GM21717 (cell line): ENCODE measurements at regions not wholly inside any gene's neighbourhood (a gene's known extent, or its start where the extent isn't known, plus 50 kb on each side); places are given as distances from the start of the nearest gene placed in this dataset.

ENCODE experiments used
- ATAC-seq: cut with Tn5 transposase; IDR thresholded peaks from one replicate; pipeline ENCODE4 v1.9.1; 2021; ENCODE audit warnings: mild to moderate bottlenecking, moderate library complexity; ENCODE audit not compliant: unreplicated experiment

DNA sequence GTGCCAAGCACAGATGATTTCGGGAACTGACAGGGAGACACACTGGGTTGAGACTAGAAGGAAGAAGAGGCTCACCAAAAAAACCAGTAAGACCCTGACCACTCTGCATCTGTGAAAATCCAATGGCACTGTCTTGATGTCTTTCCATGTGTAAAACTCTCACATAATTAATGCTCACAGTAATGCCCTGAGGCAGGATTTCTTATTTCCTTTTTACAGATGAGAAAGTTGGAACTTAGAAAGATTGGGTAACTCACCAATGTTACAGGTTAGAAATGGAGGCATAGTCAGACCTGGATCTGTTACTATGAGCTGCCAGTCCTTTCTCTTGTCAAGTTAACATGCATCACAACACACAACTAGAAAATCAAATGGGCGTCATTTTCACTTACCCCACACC lies 151.0 kb upstream of the MCHR2 start:
- ATAC-seq: no peak

DNA sequence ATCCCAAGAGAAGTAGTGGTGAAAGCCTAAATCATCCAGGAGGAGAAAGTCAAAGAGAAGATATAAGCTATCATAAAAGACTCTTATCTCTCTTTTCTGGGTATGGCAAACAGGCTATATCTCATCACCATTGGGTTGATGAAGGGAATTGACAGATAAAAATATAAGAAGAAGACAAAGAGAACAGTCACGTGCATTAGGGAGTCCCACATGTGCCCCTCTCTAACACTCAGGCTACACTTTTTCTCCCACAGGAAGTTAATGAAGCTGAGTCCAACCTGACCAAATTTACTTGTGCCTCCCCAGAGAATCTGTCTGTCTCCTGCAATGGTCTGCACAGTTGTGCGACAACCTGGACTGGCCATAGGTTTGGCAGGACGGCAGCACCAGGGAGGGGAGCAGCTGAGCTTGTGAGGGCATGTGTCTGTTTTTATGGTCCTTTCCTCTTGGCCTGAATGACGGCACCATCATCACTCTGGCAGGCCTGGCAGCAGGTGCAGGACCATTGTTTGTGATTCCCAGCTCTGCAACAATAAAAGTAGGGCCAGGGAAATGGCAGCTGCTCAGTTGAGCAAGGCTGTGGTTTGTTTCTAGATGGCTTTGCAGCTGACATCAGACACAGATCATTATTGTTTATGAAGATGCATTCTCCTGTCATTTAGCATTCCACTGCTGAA lies 144.5 kb upstream of the MCHR2 start:
- ATAC-seq: no peak

DNA sequence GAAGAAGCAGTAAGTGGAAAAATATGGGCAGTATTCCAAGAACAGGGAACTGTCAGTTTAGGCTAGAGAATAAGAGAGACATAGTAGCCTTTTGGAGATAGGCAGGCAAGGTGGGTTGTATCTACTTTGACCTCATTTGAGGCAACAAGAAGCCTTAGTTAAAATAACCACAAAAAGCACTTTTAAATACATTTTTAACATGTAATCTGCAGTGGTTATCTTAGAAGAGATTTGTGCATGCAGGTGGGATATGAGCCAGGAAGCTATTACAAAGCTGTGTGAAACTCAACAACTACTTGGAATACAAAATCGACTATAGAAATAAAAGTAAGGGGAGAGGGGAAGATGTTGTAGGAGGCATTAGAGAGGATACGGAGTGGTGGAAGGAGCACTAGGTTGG lies 143.7 kb upstream of the MCHR2 start:
- no peak for ATAC-seq

DNA sequence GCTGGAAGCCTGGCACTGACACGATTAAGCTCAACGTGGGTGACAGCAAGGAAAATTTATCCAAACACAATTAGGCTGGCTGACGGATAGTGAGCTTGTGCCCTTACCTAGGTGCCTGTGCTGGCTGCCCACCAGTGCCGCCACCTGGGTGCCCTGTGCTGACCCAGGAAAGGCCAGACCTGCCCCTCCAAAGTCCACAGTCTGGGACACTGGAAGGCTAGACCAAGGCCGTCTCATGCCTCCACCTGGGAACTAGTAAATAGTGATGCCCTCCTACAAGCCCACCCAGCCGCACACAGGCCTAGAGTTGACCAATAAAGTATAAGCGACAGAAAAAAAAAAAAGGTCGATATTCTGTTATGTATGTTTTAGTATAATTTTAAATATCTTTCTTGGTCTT lies 142.6 kb upstream of the MCHR2 start:
- no peak for ATAC-seq

DNA sequence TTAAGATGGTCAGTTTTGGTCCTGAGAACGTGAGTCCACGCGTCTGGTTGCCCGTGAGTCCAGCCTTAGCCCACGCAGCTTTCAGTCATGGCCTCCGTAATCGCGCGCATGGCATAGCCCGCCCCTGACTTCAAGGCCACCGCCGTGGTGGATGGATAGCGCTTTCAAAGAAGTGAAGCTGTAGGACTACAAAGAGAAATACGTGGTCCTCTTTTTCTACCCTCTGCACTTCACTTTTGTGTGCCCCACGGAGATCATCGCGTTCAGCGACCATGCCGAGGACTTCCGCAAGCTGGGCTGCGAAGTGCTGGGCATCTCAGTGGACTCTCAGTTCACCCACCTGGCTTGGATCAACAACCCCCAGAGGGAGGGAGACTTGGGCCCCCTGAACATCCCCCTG lies 142.0 kb upstream of the MCHR2 start:
- ATAC-seq: no peak

DNA sequence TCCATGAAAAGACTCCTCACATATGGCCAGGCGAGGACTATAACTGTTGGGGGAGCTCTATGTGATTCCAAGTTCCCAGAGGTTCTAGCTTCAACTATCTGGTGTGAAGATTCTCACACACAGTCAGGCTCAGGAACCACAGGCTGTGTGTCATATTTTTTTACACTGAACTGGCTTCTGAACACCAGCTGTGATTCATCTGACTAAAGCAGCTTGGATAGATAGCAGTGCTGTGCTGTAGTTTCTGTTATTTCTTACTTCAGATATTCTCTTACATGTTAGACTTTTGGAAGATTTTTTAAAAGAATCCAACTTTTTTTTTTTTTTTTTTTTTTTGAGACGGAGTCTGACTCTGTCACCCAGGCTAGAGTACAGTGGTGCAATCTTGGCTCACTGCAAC lies 140.7 kb upstream of the MCHR2 start:
- no peak for ATAC-seq

DNA sequence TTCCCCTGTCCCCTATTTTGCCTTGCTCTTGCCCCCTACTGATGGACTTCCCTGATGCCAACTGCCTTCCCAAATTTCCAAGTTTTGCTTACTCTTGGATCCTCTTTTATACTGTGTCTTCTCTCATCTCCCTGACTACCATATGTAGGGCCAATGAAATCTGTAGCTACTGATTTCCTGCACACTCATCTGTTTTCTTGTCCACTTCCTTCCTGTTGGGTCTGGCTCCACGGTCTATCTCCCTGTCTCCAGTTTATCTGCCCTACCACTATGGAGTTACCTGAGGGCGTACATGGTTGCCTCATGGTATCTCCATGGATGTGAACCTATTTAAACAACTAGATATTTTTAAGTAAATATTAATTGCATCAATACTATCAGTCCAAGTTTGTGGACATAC lies 140.3 kb upstream of the MCHR2 start:
- ATAC-seq: no peak

DNA sequence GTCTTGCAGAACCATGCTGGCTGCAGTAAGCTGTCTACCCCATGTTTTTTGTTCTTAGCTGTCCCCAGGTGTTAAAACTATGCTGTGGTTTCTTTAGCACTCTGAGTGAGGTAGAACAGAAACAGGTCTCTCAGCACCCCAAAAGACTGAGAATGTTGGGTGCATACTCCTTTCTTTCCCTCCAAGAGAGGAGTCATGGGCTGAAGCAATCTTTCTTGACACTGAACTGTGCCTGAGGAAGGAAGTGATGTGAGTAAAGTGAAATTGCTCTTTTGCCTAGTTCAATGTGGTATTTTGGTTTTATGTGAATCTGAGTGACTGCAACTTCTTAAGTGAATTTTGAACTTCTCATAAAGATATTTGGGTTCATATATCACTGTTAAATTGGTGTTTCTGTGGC lies 138.0 kb upstream of the MCHR2 start:
- ATAC-seq: no peak

DNA sequence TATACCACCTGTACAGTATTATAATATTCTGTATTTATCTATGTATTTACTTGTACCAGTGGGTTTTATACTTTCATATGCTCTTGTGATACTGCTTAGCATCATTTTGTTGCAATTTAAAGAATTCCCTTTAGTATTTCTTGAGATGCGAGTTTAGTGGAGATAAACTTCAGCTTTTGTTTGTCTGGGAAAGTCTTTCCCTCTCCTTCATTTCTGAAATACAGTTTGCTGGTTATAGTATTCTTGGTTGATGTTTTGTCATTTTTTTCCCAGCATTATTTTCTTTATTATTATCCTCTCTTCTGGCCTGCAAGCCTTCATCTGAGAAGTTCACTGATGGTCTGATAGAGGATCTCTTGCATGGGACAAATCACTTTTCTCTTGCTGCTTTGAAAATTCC lies 136.6 kb upstream of the MCHR2 start:
- ATAC-seq: no peak

DNA sequence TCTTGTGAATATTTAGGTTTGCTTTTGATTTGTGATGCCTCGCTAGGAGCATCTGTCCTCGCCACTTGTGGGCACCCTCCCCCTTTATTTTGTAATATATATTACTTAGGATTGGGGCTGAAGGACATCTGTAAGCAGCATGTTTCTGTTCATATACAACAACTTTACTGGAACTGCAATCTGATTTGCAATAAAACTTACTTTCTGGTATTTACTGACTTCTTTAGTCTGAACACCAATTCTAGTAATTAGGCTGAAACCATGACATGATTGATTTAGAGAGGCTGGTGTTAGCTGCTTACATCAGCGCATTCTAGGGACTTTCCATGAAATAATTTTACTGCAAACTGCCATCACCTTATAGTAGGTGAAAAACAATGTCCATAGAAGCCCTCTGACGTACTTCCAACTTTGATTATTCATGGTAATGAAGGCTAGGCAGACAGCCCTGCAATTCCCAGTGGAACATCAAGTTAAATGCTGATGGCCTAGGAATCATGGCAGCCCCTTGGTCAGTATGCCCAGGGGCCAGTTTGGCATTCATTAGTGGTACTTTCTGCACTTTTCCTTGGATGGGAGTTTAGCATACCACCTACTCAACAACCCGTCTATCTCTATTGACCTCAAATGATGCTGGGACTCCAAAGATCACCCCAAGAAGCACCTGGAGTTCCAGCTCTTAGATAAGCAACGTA lies 132.9 kb upstream of the MCHR2 start:
- peak; percentile 88 for ATAC-seq

DNA sequence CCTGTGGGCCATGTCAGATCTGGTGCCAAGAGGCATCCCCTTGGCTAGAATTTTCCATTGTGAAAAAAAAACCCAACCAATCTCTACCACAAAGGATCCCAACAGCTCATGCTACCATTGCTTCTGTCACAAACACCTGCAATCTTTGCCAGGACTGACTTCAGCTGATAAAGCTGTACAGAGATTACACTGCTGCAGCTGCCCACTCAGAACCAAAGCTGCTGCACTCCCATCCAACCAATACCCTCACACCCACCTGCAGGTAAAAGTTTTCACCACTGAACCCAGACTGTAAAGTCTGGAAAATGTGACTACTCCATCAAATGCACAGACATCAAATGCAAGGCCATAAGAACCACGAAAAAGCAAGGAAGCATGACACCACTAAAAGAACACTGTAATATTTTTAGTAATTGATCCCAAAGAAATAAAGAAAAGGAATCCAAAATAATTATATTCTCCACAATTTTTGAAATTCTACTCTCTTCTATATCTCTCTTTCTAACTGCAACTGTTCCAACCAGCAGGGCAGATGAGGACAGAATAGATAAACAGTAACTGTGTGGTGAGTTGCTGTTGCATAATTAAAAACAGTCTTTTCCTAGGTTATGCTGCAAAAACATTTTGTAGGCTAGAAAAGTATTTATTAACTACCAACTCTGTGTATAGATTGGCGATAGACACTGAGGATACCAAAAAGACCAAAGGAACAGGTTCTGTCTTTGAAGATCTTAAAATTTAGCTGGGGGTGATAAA lies 128.0 kb upstream of the MCHR2 start:
- no peak for ATAC-seq

DNA sequence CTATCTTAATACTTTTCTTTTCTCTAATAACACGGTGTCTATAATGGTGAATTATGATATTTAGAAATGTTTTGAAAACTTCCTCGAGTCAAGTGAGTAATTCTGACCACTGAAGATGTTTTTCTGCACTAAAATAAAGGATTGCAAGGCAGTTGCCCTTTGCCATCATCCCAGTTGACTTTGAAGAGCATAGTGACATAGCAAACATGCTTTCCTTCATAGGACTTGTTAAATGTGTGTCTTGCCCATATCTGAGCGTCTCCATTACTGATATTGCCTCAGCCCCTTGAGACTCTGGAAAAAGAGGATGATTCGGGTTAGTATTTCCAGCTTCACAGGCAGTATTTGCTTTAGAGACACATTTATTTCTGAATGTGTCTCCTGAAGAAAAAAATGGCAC lies 125.2 kb upstream of the MCHR2 start:
- ATAC-seq: no peak

DNA sequence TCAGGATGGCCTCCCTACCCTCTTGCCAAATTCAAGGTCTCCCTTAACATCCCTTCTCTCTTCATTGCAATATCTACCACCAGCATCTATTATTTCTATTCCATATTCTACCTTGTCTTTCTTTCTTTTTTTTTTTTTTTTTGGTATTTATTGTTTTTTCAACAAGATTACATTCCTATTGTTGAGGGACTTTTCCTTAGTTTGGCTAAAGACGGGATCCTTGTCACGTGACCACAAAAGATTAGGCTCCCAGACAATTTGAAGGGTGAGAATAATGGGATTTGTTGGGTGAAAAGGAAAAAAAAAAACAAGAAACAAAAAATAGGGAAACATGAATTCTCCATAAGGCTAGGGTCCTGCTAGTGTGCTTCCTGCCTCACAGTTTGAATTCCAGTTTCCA lies 124.3 kb upstream of the MCHR2 start:
- no peak for ATAC-seq

DNA sequence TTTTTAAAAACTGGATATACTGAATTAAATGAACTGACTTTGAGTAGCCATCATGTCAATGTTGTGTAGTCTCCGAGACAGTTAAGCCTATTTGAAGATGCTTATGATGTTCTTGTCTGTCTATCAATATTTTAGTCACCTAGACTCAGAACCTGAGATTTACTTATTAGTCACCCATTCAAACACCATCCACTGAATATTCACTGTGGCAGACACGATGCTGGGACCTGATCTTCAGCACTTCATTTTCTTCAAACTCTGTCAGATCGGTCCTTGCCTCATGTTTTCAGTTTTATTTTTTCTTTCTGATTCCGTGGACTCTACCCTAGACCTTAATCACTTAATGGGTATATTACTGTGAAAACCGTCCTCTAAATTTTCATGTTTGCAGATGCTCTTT lies 123.7 kb upstream of the MCHR2 start:
- no peak for ATAC-seq

DNA sequence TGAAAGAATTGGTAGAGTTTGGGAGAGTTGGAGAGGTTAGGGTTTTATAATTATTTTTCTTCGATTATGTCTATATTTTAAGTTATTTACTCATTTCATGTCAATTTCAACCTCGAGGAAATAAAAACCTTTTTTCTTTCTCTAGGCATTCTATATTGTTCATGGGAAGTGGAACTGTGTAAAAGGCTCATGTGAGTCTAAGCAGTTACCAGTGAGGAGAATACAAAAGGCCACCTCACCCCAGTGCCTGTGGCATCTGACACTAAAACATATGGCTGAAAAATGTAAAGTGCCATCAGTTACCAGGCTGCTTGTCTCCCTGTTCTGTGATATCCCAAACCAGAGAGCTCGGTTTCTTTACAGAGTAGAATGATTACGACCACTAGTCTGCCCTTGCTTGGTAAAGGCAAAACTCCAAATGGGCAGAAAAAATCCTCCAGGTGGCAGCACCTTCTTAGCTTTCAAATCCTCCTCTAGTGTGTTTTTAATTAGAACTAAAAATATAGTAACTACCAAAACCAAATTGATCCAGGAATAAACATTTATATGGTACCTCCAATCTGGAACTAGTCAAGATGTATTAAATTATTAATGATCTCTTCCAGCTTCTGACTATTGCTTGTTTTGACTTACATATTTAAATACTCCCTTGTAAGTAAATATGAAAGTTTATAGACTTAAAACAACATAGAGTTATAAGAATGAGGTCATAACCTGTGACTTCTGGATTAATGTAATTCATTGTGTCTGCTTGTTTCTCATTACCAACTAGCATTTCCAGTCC lies 122.6 kb upstream of the MCHR2 start:
- ATAC-seq: peak; percentile 72

DNA sequence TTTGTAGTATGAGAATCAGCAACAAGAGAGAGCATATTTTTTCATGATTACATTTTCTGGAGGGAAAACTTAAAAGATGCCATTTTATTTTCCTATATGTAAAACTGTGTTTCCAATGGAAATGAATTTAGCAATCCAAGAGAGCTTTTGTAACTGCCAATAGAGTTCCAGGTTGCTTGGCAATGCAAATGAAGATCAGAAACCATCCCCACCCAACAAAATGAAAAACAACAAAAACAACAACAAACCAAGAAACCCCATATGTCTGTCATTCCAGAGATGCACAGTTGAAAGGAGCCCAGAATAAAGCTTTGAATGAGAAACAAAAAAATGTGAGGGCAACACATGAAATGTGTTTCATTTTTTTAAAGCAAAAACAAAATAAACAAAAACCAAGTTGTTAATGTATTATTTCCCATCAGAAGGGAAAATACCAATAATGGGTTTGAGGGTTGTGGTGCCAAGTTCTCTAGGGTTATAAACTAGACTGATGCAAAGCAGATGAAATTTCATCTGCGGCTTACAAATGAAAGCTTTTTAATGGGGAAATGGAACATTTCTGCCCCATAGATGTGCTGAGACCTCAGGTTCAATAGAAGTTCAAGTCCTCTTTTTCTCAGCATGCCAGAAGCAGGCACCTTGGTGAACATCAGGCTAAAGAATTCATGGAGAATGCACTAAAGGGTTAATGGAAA lies 121.5 kb upstream of the MCHR2 start:
- ATAC-seq: no peak

DNA sequence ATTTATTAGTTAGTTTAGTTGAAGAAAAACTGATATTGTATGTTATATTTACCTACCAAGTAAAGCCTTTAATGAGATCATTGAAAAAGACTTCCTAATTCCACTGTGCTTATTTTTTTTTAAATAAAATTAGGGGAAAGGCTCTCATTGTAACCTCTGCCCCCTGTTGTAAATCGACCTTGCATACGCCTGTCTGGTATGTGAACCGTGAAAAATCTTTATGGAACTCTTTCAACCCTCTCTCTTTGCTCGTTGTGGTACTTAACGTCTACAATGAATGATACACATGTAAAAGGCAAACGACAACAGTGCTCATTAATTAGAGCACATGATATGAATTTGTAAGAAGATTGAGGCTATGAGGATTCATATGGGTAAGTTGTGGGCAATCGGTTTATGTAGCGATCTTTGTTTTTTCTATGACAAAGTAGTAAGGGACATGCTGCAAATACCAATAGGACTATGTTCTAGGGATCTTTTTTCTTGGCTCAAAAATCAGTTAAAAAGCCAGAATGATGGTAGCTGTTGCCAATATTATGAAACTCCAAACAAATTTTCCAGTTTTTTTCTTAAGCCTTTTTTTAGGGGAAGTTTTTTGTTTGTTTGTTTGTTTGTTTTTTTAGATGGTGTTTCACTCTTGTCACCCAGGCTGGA lies 119.0 kb upstream of the MCHR2 start:
- ATAC-seq: no peak

DNA sequence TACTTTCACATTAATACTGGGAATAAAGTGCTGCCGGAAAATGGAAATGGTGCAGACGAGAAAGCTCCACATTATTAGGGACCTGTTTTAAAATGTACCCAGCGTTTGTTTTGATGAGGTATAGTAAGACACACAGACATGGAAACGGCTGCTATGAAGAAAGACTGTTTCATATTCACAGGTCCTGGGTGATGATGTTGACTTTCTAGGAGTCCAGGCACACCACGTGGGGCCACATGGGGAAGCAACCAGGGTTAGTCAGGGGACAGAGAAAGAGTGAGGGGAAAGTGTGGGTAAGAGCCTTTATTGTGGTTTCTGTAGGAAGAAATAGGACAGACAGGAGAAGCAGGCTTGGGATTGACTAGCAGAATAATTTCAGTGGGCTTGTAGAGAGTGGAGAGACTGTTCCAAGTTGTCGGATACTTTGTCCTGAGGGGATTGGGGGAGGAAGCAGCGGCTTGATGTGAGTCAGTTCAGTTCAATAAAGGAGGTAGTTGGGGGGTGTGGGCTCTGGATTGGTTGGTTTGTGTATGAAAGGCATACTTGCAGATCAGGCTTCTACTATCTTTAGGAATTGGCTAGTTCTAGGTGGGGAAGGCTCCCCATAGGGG lies 112.0 kb upstream of the MCHR2 start:
- ATAC-seq: no peak

DNA sequence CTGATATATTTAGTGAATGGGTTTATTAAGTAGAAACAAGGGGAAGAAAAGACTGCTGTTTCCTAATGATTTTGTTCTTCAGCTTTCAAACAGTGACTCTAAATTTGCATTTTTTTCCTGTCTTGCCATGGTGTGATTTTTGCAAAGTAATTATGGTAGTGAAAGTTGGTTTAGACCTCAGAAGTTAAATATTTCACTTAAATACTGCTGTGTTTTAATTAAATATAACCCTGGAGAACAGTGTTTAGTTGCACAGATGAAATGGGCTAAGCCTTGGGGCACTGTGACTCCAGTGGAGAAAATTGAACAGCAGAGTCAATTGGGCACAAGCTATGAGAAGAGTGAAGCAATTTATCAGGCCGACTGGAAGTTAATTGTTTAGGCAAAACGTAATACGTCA lies 111.1 kb upstream of the MCHR2 start:
- no peak for ATAC-seq

DNA sequence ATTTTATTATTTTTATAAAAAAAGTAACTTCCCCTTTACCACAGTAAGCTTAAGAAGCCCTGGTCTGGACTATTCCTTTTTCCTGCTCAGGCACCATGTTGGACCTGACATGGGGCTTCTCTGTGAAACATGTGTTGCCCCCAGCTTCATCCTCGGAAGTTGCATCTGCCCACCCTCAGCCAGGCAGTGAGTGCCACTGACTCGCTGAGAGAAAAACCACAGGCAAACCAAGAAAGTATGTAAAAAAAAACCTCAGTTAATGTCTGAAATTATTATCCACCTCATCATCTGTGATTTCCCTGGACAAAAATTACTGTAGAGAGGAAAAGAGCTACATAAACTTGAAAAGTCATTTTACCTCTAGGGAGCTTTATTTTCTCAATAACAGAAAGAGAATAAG lies 109.9 kb upstream of the MCHR2 start:
- no peak for ATAC-seq
